ENCODE measurements at regions not wholly inside any gene's neighbourhood (a gene's known extent, or its start where the extent isn't known, plus 50 kb on each side); places are given as distances from the start of the nearest gene placed in this dataset.

GRCh38 chr11:112753706-112754105 lies 207.5 kb upstream of the NCAM1 start:
- H3K27ac ChIP-seq, result no peak overlapping the region
- H3K4me3 ChIP-seq, result no peak overlapping the region
- H3K4me1 ChIP-seq (ENCODE audit: insufficient read depth), result no peaks in the 10 kb centered on the region
- H3K4me2 ChIP-seq, result no peak overlapping the region
- peaks cover under 1% of the 10 kb centered on the region for H3K27me3 ChIP-seq
- no peaks in the 10 kb centered on the region for H3K9me2 ChIP-seq (replicated peaks; ENCODE audit: insufficient read depth)
- H4K20me1 ChIP-seq (ENCODE audit: insufficient read depth, poor library complexity, severe bottlenecking), result no peaks in the 10 kb centered on the region
- H3K9me3 ChIP-seq (ENCODE audit: low read depth), result no peaks in the 10 kb centered on the region
- H3K36me3 ChIP-seq (replicated peaks; ENCODE audit: insufficient read depth, low read depth), result no peaks in the 10 kb centered on the region
- no peak for DNase-seq (ENCODE audit: low spot score)
- H2AFZ ChIP-seq, result no peak overlapping the region
- 98% methylated on average over 2 of the region's 2 CpGs for WGBS (ENCODE audit: low lambda C conversion rate, missing lambda C conversion rate)
- no peak for TF ChIP-seq EZH2 (IDR thresholded peaks at IDR 0.05; ENCODE audit: borderline replicate concordance)
- no peak for TF ChIP-seq CTCF (IDR thresholded peaks at IDR 0.05; ENCODE audit: poor library complexity)
- no peak for TF ChIP-seq EZH2phosphoT487 (IDR thresholded peaks at IDR 0.05; ENCODE audit: low read depth, severe bottlenecking, unreplicated experiment)
- no peaks in the 10 kb centered on the region for H3K79me2 ChIP-seq

GRCh38 chr11:112759418-112759817 lies 201.8 kb upstream of the NCAM1 start:
- Histone ChIP-seq H3K9me3 (ENCODE audit: low read depth) (no peaks in the 10 kb centered on the region), H3K4me1 (ENCODE audit: insufficient read depth) (no peaks in the 10 kb centered on the region), H3K79me2 (no peaks in the 10 kb centered on the region), H3K4me2 (no peak overlapping the region), H3K36me3 (replicated peaks; ENCODE audit: insufficient read depth, low read depth) (no peaks in the 10 kb centered on the region), H4K20me1 (ENCODE audit: insufficient read depth, poor library complexity, severe bottlenecking) (no peaks in the 10 kb centered on the region), H2AFZ (no peak overlapping the region), H3K9me2 (replicated peaks; ENCODE audit: insufficient read depth) (no peaks in the 10 kb centered on the region), H3K4me3 (no peak overlapping the region), H3K27ac (no peak overlapping the region), H3K27me3 (no peaks in the 10 kb centered on the region)
- no peak for DNase-seq (ENCODE audit: low spot score)
- TF ChIP-seq CTCF (IDR thresholded peaks at IDR 0.05; ENCODE audit: poor library complexity) (no peak), EZH2 (IDR thresholded peaks at IDR 0.05; ENCODE audit: borderline replicate concordance) (no peak), EZH2phosphoT487 (IDR thresholded peaks at IDR 0.05; ENCODE audit: low read depth, severe bottlenecking, unreplicated experiment) (no peak)
- WGBS (ENCODE audit: low lambda C conversion rate, missing lambda C conversion rate), result 89% methylated on average over 2 of the region's 2 CpGs

- H4K20me1 ChIP-seq (ENCODE audit: insufficient read depth, poor library complexity, severe bottlenecking), result no peaks in the 10 kb centered on the region
- DNase-seq (ENCODE audit: low spot score), result no peak
- H2AFZ ChIP-seq, result no peak overlapping the region
- H3K9me2 ChIP-seq (replicated peaks; ENCODE audit: insufficient read depth), result no peaks in the 10 kb centered on the region
- 90% methylated on average over 7 of the region's 7 CpGs for WGBS (ENCODE audit: low lambda C conversion rate, missing lambda C conversion rate)
- H3K4me1 ChIP-seq (ENCODE audit: insufficient read depth), result no peaks in the 10 kb centered on the region
- H3K27me3 ChIP-seq, result no peaks in the 10 kb centered on the region
- no peak overlapping the region for H3K27ac ChIP-seq
- no peak for TF ChIP-seq EZH2 (IDR thresholded peaks at IDR 0.05; ENCODE audit: borderline replicate concordance)
- no peak for TF ChIP-seq CTCF (IDR thresholded peaks at IDR 0.05; ENCODE audit: poor library complexity)
- TF ChIP-seq EZH2phosphoT487 (IDR thresholded peaks at IDR 0.05; ENCODE audit: low read depth, severe bottlenecking, unreplicated experiment), result no peak
- H3K4me3 ChIP-seq, result no peak overlapping the region
- no peaks in the 10 kb centered on the region for H3K9me3 ChIP-seq (ENCODE audit: low read depth)
- H3K4me2 ChIP-seq, result no peak overlapping the region
- H3K36me3 ChIP-seq (replicated peaks; ENCODE audit: insufficient read depth, low read depth), result no peaks in the 10 kb centered on the region
- H3K79me2 ChIP-seq, result no peaks in the 10 kb centered on the region
These were observed 200.7 kb upstream of the NCAM1 start for GRCh38 chr11:112760396-112761059.

All from hepatocyte (in vitro differentiated cells).